ENCODE measurements at regions not wholly inside any gene's neighbourhood (a gene's known extent, or its start where the extent isn't known, plus 50 kb on each side); places are given as distances from the start of the nearest gene placed in this dataset.

GRCh38 chr6:166678426-166678825, 51.4 kb upstream of the RPS6KA2 start:
- H3K4ac ChIP-seq (ENCODE audit: low read depth, low read length): no peak overlapping the region
- no peaks in the 10 kb centered on the region for H3K4me1 ChIP-seq (ENCODE audit: insufficient read depth, low read length)
- H3K23ac ChIP-seq (ENCODE audit: insufficient read length, low read depth, low read length): no peak overlapping the region
- Mint-ChIP-seq H3K27ac (no peak overlapping the region), H3K9me3 (peaks cover 5 to 6% of the 10 kb centered on the region in 2 experiments; a peak in 4 of 5 replicates), H3K27me3 (ENCODE audit: low read depth) (no peaks in the 10 kb centered on the region; the same call in 1 of the 2 replicates), H3K4me1 (no peaks in the 10 kb centered on the region), H3K4me3 (no peak overlapping the region), H3K36me3 (ENCODE audit: insufficient read depth in 1 of 3, low read depth in 3 of 3) (peaks cover 0 to 7% (median 4%) of the 10 kb centered on the region in 3 experiments; a peak in 3 of 7 replicates)
- no peak overlapping the region for H3K9ac ChIP-seq (ENCODE audit: extremely low read depth, insufficient read length, low read length)
- H3K23me2 ChIP-seq (ENCODE audit: insufficient read length, low read depth, low read length, poor library complexity, severe bottlenecking): no peaks in the 10 kb centered on the region
- H3K27ac ChIP-seq (ENCODE audit: insufficient read length, low read depth, low read length): no peak overlapping the region
- no peaks in the 10 kb centered on the region for H3K27me3 ChIP-seq (ENCODE audit: insufficient read depth, low read length)
- no CpG with 5 or more reads among the region's 10 CpGs for WGBS (ENCODE audit: extremely low coverage, insufficient read length, low lambda C conversion rate)
- no peaks in the 10 kb centered on the region for H3K79me2 ChIP-seq (ENCODE audit: insufficient read depth, low read length)
- TF ChIP-seq CTCF (conservative IDR thresholded peaks at IDR 0.05): no peak
- no peak overlapping the region for H2AK5ac ChIP-seq (ENCODE audit: insufficient read length, low read length)
- no peaks in the 10 kb centered on the region for H4K20me1 ChIP-seq (ENCODE audit: control insufficient read depth, insufficient read depth, insufficient read length)
- no peak overlapping the region for H4K8ac ChIP-seq (replicated peaks; ENCODE audit: insufficient read length, low read depth, low read length)
- no peaks in the 10 kb centered on the region for H3K79me1 ChIP-seq (ENCODE audit: insufficient read depth, low read depth, low read length, poor library complexity, severe bottlenecking)
- no peak overlapping the region for H2AFZ ChIP-seq (ENCODE audit: low read length)
- H2BK5ac ChIP-seq (ENCODE audit: insufficient read length, low read length): no peak overlapping the region
- H3K18ac ChIP-seq (ENCODE audit: insufficient read length, low read depth, low read length): no peak overlapping the region
- no peaks in the 10 kb centered on the region for H3K9me3 ChIP-seq (ENCODE audit: control insufficient read depth, low read depth, low read length)
- no peak overlapping the region for H3K56ac ChIP-seq (ENCODE audit: insufficient read length, low read depth, low read length)
- H2BK12ac ChIP-seq (ENCODE audit: insufficient read length, low read depth, low read length): no peak overlapping the region
- no peak for DNase-seq
- H2BK15ac ChIP-seq (ENCODE audit: low read depth, low read length): no peak overlapping the region
- H2BK20ac ChIP-seq (ENCODE audit: low read depth, low read length, poor library complexity, severe bottlenecking): no peak overlapping the region
- H4K91ac ChIP-seq (ENCODE audit: insufficient read length, low read depth, low read length): no peak overlapping the region
- H3K4me2 ChIP-seq (ENCODE audit: insufficient read depth, insufficient read length, low read length): no peak overlapping the region
- H4K5ac ChIP-seq (ENCODE audit: insufficient read length, low read depth, low read length): no peak overlapping the region
- H2BK120ac ChIP-seq (ENCODE audit: low read depth, low read length, poor library complexity, severe bottlenecking): no peak overlapping the region
- H3K14ac ChIP-seq (ENCODE audit: insufficient read depth, low read length): no peak overlapping the region
- no peak overlapping the region for H3T11ph ChIP-seq (ENCODE audit: low read length)

Measured in H9 (cell line).